GM12878 (cell line): ENCODE measurements at regions not wholly inside any gene's neighbourhood (a gene's known extent, or its start where the extent isn't known, plus 50 kb on each side); places are given as distances from the start of the nearest gene placed in this dataset.

Source experiments
- ATAC-seq: fragments of 200-7000 bp; cut with Tn5 transposase; 3 replicates; pipeline ENCODE4 v1.9.1; 2020; ENCODE audit warnings: mild to moderate bottlenecking, moderate library complexity
- BruUV-seq: library from RNA; stranded (reverse); fragments of 400-500 nt; replicated peaks from 2 replicates; lab custom pipeline; 2021; lab: Mats Ljungman, UMichigan
- CTCF ChIA-PET: fragments of 300-600 bp; sonication (Branson Sonifier 250); formaldehyde crosslinking; extraction: SDS; loops from one replicate; lab custom pipeline; 2021; ENCODE audit warnings: inconsistent platforms; lab: Yijun Ruan, JAX
- POLR2A ChIA-PET: fragments of 350-600 bp; formaldehyde crosslinking; extraction: SDS; loops from one replicate; lab custom pipeline; 2021; ENCODE audit warnings: inconsistent platforms; lab: Charles Lee
- RAD21 ChIA-PET: fragments of 300-600 bp; sonication (Branson Sonifier 250); formaldehyde crosslinking; loops from one replicate; lab custom pipeline; 2023; ENCODE audit warnings: antibody characterized with exemption; ENCODE audit not compliant: unreplicated experiment; lab: Charles Lee
- SMC1A ChIA-PET: fragments of 300-600 bp; sonication (Branson Sonifier 250); formaldehyde crosslinking; loops from one replicate; lab custom pipeline; 2023; ENCODE audit not compliant: unreplicated experiment, uncharacterized antibody; lab: Charles Lee
- DNase-seq: peaks from one replicate; pipeline ENCODE4 v3.0.0-alpha.2; 2011; ENCODE audit warnings: low read depth, low spot score
- FAIRE-seq: peaks from 3 replicates; lab custom pipeline; 2011; peaks lifted over from hg19 to GRCh38; lab: Jason Lieb, UNC
- H2AFZ ChIP-seq: 2 replicates; pipeline ENCODE4 v1.6.0; 2011; ENCODE audit warnings: low read depth, low read length, control low read depth; ENCODE audit not compliant: control insufficient read depth
- H3K27ac ChIP-seq: 2 replicates; pipeline ENCODE4 v1.5.1; 2011; ENCODE audit warnings: control low read depth; ENCODE audit not compliant: control insufficient read depth, insufficient read depth
- H3K27me3 ChIP-seq, 2 experiments: replicated peaks in 1 of 2; 2 replicates each; pipeline versions ENCODE4 v1.6.0 to v1.6.1; 2011; ENCODE audit warnings: low read length in 1 of 2; ENCODE audit not compliant: control insufficient read depth in 2 of 2, insufficient read depth in 2 of 2
- H3K36me3 ChIP-seq, 2 experiments: 2 replicates each; pipeline ENCODE4 v1.5.1; 2011; ENCODE audit warnings: low read length in 1 of 2; ENCODE audit not compliant: control insufficient read depth in 2 of 2, insufficient read depth in 2 of 2
- H3K4me1 ChIP-seq: 2 replicates; pipeline ENCODE4 v1.6.1; 2011; ENCODE audit warnings: mild to moderate bottlenecking, low read length, moderate library complexity, mixed read lengths; ENCODE audit not compliant: control insufficient read depth, insufficient read depth
- H3K4me2 ChIP-seq: 2 replicates; pipeline ENCODE4 v1.6.0; 2011; ENCODE audit warnings: control low read depth; ENCODE audit not compliant: control insufficient read depth, insufficient read depth
- H3K4me3 ChIP-seq: fragments of 200-600 bp; sonication (generic); 2 replicates; pipeline ENCODE4 v1.5.1; 2016
- H3K79me2 ChIP-seq: 2 replicates; pipeline ENCODE4 v1.6.0; 2011; ENCODE audit warnings: low read length; ENCODE audit not compliant: control insufficient read depth, insufficient read depth
- H3K9ac ChIP-seq: 2 replicates; pipeline ENCODE4 v1.8.0; 2011; ENCODE audit warnings: low read length, control low read depth, mixed read lengths; ENCODE audit not compliant: control insufficient read depth, insufficient read depth
- H3K9me3 ChIP-seq: replicated peaks from 3 replicates; pipeline ENCODE4 v1.5.1; 2011; ENCODE audit warnings: mild to moderate bottlenecking, low read length; ENCODE audit not compliant: control insufficient read depth, insufficient read depth
- H4K20me1 ChIP-seq: 2 replicates; pipeline ENCODE4 v1.6.0; 2011; ENCODE audit not compliant: control insufficient read depth, insufficient read depth
- E2F8 ChIP-seq: fragments of 450-650 bp; IDR thresholded peaks from 2 replicates; pipeline ENCODE4 v1.6.1; 2018; ENCODE audit warnings: mild to moderate bottlenecking, low read depth, moderate library complexity; ENCODE audit not compliant: partially characterized antibody
- MLLT1 ChIP-seq: fragments of 450-650 bp; IDR thresholded peaks from 2 replicates; pipeline ENCODE4 v1.6.1; 2016; ENCODE audit warnings: mild to moderate bottlenecking
- NKRF ChIP-seq: fragments of 450-650 bp; conservative IDR thresholded peaks from 2 replicates; pipeline ENCODE4 v1.6.1; 2017; ENCODE audit warnings: mild to moderate bottlenecking, moderate library complexity
- RCOR1 ChIP-seq: conservative IDR thresholded peaks from 2 replicates; pipeline ENCODE4 v1.6.1; 2012; ENCODE audit warnings: low read depth, low read length, improper control_type of control experiment
- SRF ChIP-seq, 2 experiments: IDR thresholded peaks; 2 replicates each; pipeline ENCODE4 v1.6.1; 2011; ENCODE audit warnings: low read depth in 2 of 2, low read length in 2 of 2, mild to moderate bottlenecking in 1 of 2, moderate library complexity in 1 of 2
- SUZ12 ChIP-seq: fragments of 200-600 bp; sonication (generic); IDR thresholded peaks from one replicate; pipeline ENCODE4 v1.6.1; 2018; ENCODE audit warnings: antibody characterized with exemption, mild to moderate bottlenecking; ENCODE audit not compliant: unreplicated experiment
- USF1 ChIP-seq: IDR thresholded peaks from 2 replicates; pipeline ENCODE4 v1.6.1; 2011; ENCODE audit warnings: borderline replicate concordance, low read depth, mild to moderate bottlenecking, moderate library complexity, mixed read lengths, low read length; ENCODE audit not compliant: insufficient read depth; ENCODE audit errors: extremely low read length
- ZBED1 ChIP-seq: IDR thresholded peaks from 2 replicates; pipeline ENCODE4 v1.6.1; 2016; ENCODE audit warnings: borderline replicate concordance
- WGBS: methylation state at CpG from one replicate; pipeline ENCODE4 v1.1.6; 2016; ENCODE audit warnings: low lambda C conversion rate; ENCODE audit not compliant: insufficient replicate concordance, insufficient coverage; ENCODE audit errors: missing lambda C conversion rate; 5-methylcytosine and 5-hydroxymethylcytosine counted together
- in situ Hi-C: fragments of 300-500 bp; cut with MboI; formaldehyde crosslinking; loops from 9 replicates; pipeline ENCODE4 v1.14.3; 2018; ENCODE audit warnings: mixed read lengths
- intact Hi-C: fragments of 100-400 bp; cut with micrococcal nuclease; formaldehyde crosslinking; loops from one replicate; pipeline ENCODE4 v1.14.2; 2022; ENCODE audit not compliant: unreplicated experiment

- TF ChIP-seq MLLT1 (no peak), SRF (IDR thresholded peaks at IDR 0.05; ENCODE audit: low read depth in 2 of 2, low read length in 2 of 2) (no peak)
Observed at GRCh38 chrX:113522814-113523213, 682.2 kb upstream of the AMOT start (continued).

- 0% methylated on average over 2 of the region's 2 CpGs for WGBS
- FAIRE-seq: no peak
Observed at GRCh38 chrX:113514906-113515305, 674.3 kb upstream of the AMOT start.

More at GRCh38 chrX:113514906-113515305, 674.3 kb upstream of the AMOT start:
- H3K27ac ChIP-seq: no peak overlapping the region
- no peak overlapping the region for H2AFZ ChIP-seq
- ChIA-PET SMC1A (interaction anchor here (1.1 kb wide), 1 partner anchor 56 kb away, joined by 3 read pairs; no protein-coding TSS in a partner anchor), CTCF (no interaction called here), POLR2A (no interaction called here), RAD21 (no interaction called here)
- no peak for DNase-seq
- no peaks in the 10 kb centered on the region for H4K20me1 ChIP-seq
- in situ Hi-C loops: no loop called here
- no peaks in the 10 kb centered on the region for H3K79me2 ChIP-seq
- BruUV-seq: no TSS peak
- H3K27me3 ChIP-seq: no peaks in the 10 kb centered on the region
- no peaks in the 10 kb centered on the region for H3K4me1 ChIP-seq
- no peak for ATAC-seq
- intact Hi-C loops: no loop called here
- no peak overlapping the region for H3K9ac ChIP-seq
- H3K36me3 ChIP-seq: no peaks in the 10 kb centered on the region
- H3K4me2 ChIP-seq: no peak overlapping the region
- TF ChIP-seq NKRF (no peak), ZBED1 (no peak), USF1 (no peak), RCOR1 (no peak), E2F8 (no peak), SUZ12 (no peak)
- no peak overlapping the region for H3K4me3 ChIP-seq
- H3K9me3 ChIP-seq: no peaks in the 10 kb centered on the region
